Neural crest cell (in vitro differentiated cells): ENCODE measurements at regions not wholly inside any gene's neighbourhood (a gene's known extent, or its start where the extent isn't known, plus 50 kb on each side); places are given as distances from the start of the nearest gene placed in this dataset.
"Not testable (repeated sequence)": the region's sequence is repeated elsewhere in the genome, so short reads cannot be mapped to it uniquely, and the experiment has no call there.

Source experiments
- DNase-seq: peaks from one replicate; pipeline ENCODE4 v3.0.0; 2021; ENCODE audit warnings: low read depth, mixed read lengths, low spot score
- H3K27ac Mint-ChIP-seq: one replicate; pipeline ENCODE4 v1.8.0; 2021; ENCODE audit warnings: mild to moderate bottlenecking, mixed read lengths; ENCODE audit not compliant: unreplicated experiment
- H3K27me3 Mint-ChIP-seq: 2 replicates; pipeline ENCODE4 v1.8.0; 2021; ENCODE audit warnings: low read depth, mild to moderate bottlenecking, mixed read lengths
- H3K36me3 Mint-ChIP-seq: 2 replicates; pipeline ENCODE4 v1.8.0; 2021; ENCODE audit warnings: low read depth, mild to moderate bottlenecking, mixed read lengths
- H3K4me1 Mint-ChIP-seq: 2 replicates; pipeline ENCODE4 v1.8.0; 2021; ENCODE audit warnings: mixed read lengths
- H3K4me3 Mint-ChIP-seq: one replicate; pipeline ENCODE4 v1.8.0; 2021; ENCODE audit warnings: mild to moderate bottlenecking, mixed read lengths
- H3K9me3 Mint-ChIP-seq: 2 replicates; pipeline ENCODE4 v1.8.0; 2021; ENCODE audit warnings: mixed read lengths
- TF ChIP-seq, protein P1 (sequence below): fragments of 200-600 bp; sonication (generic); conservative IDR thresholded peaks from 2 replicates; pipeline ENCODE4 v1.5.0; 2021; ENCODE audit warnings: antibody characterized with exemption, mild to moderate bottlenecking

GRCh38 chr9:27838876-27839275 is 265.6 kb upstream of the C9orf72 start:
- Mint-ChIP-seq H3K36me3 (no peaks in the 10 kb centered on the region), H3K27ac (no peak overlapping the region), H3K9me3 (no peaks in the 10 kb centered on the region), H3K4me1 (peaks cover under 1% of the 10 kb centered on the region), H3K27me3 (no peaks in the 10 kb centered on the region), H3K4me3 (no peak overlapping the region)
- TF ChIP-seq, protein P1, sequence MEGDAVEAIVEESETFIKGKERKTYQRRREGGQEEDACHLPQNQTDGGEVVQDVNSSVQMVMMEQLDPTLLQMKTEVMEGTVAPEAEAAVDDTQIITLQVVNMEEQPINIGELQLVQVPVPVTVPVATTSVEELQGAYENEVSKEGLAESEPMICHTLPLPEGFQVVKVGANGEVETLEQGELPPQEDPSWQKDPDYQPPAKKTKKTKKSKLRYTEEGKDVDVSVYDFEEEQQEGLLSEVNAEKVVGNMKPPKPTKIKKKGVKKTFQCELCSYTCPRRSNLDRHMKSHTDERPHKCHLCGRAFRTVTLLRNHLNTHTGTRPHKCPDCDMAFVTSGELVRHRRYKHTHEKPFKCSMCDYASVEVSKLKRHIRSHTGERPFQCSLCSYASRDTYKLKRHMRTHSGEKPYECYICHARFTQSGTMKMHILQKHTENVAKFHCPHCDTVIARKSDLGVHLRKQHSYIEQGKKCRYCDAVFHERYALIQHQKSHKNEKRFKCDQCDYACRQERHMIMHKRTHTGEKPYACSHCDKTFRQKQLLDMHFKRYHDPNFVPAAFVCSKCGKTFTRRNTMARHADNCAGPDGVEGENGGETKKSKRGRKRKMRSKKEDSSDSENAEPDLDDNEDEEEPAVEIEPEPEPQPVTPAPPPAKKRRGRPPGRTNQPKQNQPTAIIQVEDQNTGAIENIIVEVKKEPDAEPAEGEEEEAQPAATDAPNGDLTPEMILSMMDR, result no peak
- no peak for DNase-seq

DNA sequence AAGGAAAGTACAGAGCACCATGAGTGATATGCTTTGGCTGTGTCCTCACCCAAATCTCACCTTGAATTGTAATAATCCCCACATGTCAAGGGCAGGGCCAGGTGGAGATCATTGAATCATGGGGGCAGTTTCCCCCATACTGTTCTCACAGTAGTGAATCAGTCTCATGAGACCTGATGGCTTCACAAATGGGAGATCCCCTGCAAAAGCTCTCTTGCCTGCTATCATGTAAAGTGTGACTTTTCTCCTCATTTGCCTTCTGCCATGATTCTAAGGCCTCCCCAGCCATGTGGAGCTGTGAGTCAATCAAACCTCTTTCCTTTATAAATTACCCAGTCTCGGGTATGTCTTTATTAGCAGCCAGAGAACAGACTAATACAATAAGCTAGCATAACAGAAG is 266.5 kb upstream of the C9orf72 start:
- not testable (repeated sequence) for H3K27ac Mint-ChIP-seq, H3K9me3 Mint-ChIP-seq, H3K27me3 Mint-ChIP-seq, H3K4me1 Mint-ChIP-seq, DNase-seq, H3K36me3 Mint-ChIP-seq, H3K4me3 Mint-ChIP-seq

GRCh38 chr9:27844797-27845196 is 271.5 kb upstream of the C9orf72 start:
- no peak overlapping the region for H3K4me3 Mint-ChIP-seq
- no peaks in the 10 kb centered on the region for H3K27me3 Mint-ChIP-seq
- TF ChIP-seq, protein P1, result no peak
- H3K9me3 Mint-ChIP-seq, result no peaks in the 10 kb centered on the region
- DNase-seq, result no peak
- no peak overlapping the region for H3K27ac Mint-ChIP-seq
- H3K36me3 Mint-ChIP-seq, result no peaks in the 10 kb centered on the region
- H3K4me1 Mint-ChIP-seq, result peaks cover 8% of the 10 kb centered on the region

DNA sequence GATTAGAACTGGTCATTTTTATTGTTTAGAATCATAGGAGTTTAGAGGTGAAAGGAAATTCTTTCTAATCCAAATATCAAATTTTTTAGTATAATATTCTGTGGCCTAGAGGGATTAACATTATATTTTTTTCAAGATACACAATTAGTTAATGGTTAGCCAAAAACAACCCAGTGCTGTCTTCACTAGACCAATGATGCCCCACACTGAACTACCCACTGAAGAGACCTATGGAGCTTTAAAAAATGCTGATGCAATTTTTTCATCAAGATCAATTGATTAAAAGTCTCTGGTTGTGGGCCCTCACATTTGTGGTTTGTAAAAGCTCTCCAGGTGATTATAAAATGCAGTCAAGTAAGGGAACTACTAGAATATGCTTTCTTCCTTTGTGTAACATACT is 274.1 kb upstream of the C9orf72 start:
- peaks cover 8% of the 10 kb centered on the region for H3K4me1 Mint-ChIP-seq
- TF ChIP-seq, protein P1, result no peak
- no peak overlapping the region for H3K4me3 Mint-ChIP-seq
- DNase-seq, result no peak
- H3K9me3 Mint-ChIP-seq, result no peaks in the 10 kb centered on the region
- no peak overlapping the region for H3K27ac Mint-ChIP-seq
- no peaks in the 10 kb centered on the region for H3K27me3 Mint-ChIP-seq
- no peaks in the 10 kb centered on the region for H3K36me3 Mint-ChIP-seq

- H3K27me3 Mint-ChIP-seq, result no peaks in the 10 kb centered on the region
- H3K4me1 Mint-ChIP-seq, result peaks cover 8% of the 10 kb centered on the region
- H3K36me3 Mint-ChIP-seq, result no peaks in the 10 kb centered on the region
- H3K27ac Mint-ChIP-seq, result no peak overlapping the region
- H3K4me3 Mint-ChIP-seq, result no peak overlapping the region
- DNase-seq, result no peak
- H3K9me3 Mint-ChIP-seq, result no peaks in the 10 kb centered on the region
- TF ChIP-seq, protein P1, result no peak
Observed at GRCh38 chr9:27847818-27848217, 274.5 kb upstream of the C9orf72 start.

- TF ChIP-seq, protein P1, result no peak
- no peak for DNase-seq
- Mint-ChIP-seq H3K27ac (no peak overlapping the region), H3K9me3 (no peaks in the 10 kb centered on the region), H3K4me3 (no peak overlapping the region), H3K36me3 (no peaks in the 10 kb centered on the region), H3K4me1 (peaks cover 8% of the 10 kb centered on the region), H3K27me3 (no peaks in the 10 kb centered on the region)
Observed at GRCh38 chr9:27848315-27848714, 275.0 kb upstream of the C9orf72 start.
